Stomach smooth muscle (tissue), 2 donors: ENCODE measurements at regions not wholly inside any gene's neighbourhood (a gene's known extent, or its start where the extent isn't known, plus 50 kb on each side); places are given as distances from the start of the nearest gene placed in this dataset.

Experiments used
- H3K27ac ChIP-seq: one replicate; pipeline ENCODE4 v1.7.0; 2013; ENCODE audit warnings: mild to moderate bottlenecking, low read length, inconsistent platforms
- H3K27me3 ChIP-seq, 2 donors: one replicate each; pipeline ENCODE4 v1.7.0; 2013; ENCODE audit warnings: low read length in 2 of 2; ENCODE audit not compliant: insufficient read depth in 2 of 2, control insufficient read depth in 1 of 2
- H3K36me3 ChIP-seq, 2 donors: one replicate each; pipeline ENCODE4 v1.7.0; 2013; ENCODE audit warnings: low read length in 2 of 2; ENCODE audit not compliant: control insufficient read depth in 2 of 2, insufficient read depth in 2 of 2
- H3K4me1 ChIP-seq: one replicate; pipeline ENCODE4 v1.7.0; 2013; ENCODE audit warnings: low read length; ENCODE audit not compliant: control insufficient read depth, insufficient read depth
- H3K4me3 ChIP-seq, 2 donors: one replicate each; pipeline ENCODE4 v1.7.0; 2013; ENCODE audit warnings: low read length in 2 of 2
- H3K9ac ChIP-seq, 2 donors: one replicate each; pipeline ENCODE4 v1.7.0; 2013; ENCODE audit warnings: low read length in 2 of 2, mild to moderate bottlenecking in 1 of 2
- H3K9me3 ChIP-seq, 2 donors: one replicate each; pipeline ENCODE4 v1.7.0; 2013; ENCODE audit warnings: low read length in 2 of 2; ENCODE audit not compliant: control insufficient read depth in 2 of 2
- donor health status: healthy.
- donor health status: Pancreatic carcinoma.

- H3K9me3 ChIP-seq: no peaks in the 10 kb centered on the region
- no peak overlapping the region for H3K27ac ChIP-seq
- H3K27me3 ChIP-seq: peaks cover 21 to 25% of the 10 kb centered on the region in 2 donors
- no peak overlapping the region for H3K4me3 ChIP-seq
- no peak overlapping the region for H3K9ac ChIP-seq
- no peaks in the 10 kb centered on the region for H3K4me1 ChIP-seq
- no peaks in the 10 kb centered on the region for H3K36me3 ChIP-seq
These were observed 119.4 kb upstream of the PRR20G start for GRCh38 chr3:127407026-127407939.

DNA sequence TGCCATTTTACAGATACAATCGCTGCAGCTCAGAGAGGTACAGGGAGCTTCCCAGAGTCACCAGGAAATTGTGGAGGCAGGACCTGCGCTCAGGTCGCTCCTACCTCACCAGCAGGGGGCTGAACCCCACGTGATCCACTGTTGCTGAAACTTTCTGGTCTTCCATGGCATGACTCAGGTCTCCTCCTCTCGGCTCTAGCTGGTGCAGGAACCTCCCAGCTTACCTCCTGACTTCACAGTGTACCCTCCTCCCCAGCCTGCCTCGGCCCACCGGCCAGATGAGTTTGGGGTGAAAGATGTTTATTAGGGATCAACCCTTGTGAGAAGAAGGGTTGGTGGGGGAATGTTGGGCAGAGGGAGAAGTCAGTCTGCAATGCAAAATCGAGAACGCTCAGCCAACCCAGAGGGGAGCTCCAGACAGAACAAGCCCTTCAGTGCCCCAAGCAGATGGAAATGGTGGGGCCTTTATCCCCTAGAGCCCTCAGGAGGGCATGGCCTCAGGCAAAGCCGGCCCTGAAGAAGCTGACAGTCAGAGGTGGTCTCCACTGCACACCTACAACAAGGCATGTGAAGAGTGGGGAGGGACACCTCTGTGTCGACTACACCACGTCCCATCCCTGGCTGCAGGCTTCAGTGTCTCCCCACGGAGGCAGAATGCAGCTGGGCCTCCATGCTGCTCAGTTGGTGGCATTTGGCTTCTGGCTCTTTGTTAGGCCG, 118.6 kb upstream of the PRR20G start:
- Histone ChIP-seq H3K27me3 (peaks cover 21 to 25% of the 10 kb centered on the region in 2 donors), H3K27ac (no peak overlapping the region), H3K9me3 (no peaks in the 10 kb centered on the region), H3K4me1 (no peaks in the 10 kb centered on the region), H3K9ac (no peak overlapping the region), H3K4me3 (no peak overlapping the region), H3K36me3 (no peaks in the 10 kb centered on the region)

DNA sequence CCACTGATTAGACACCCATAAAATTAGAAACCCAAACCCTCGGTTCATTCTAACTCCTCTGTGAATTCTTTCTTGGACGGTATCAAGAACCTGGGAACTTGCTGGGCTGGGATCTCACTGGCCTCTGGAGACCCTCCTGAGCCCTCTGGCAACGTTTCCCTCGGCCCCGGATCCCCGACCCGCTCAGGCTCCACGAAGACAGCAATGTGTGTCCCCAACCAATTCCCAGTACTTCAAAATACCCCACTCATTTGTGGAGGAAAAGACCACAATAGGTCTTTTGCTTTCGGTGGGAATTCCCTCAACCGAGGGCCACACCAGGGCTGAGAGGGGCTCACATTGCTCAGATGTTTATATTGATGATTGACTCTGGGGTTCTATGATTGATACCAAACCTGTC, 117.9 kb upstream of the PRR20G start:
- Histone ChIP-seq H3K36me3 (no peaks in the 10 kb centered on the region), H3K27me3 (peaks cover 18 to 22% of the 10 kb centered on the region in 2 donors), H3K9ac (no peak overlapping the region), H3K4me1 (no peaks in the 10 kb centered on the region), H3K27ac (no peak overlapping the region), H3K4me3 (no peak overlapping the region), H3K9me3 (no peaks in the 10 kb centered on the region)

- Histone ChIP-seq H3K9ac (no peak overlapping the region), H3K4me1 (no peaks in the 10 kb centered on the region), H3K36me3 (no peaks in the 10 kb centered on the region), H3K27ac (no peak overlapping the region), H3K9me3 (no peaks in the 10 kb centered on the region), H3K27me3 (peaks cover 15 to 17% of the 10 kb centered on the region in 2 donors), H3K4me3 (no peak overlapping the region)
These were observed 117.3 kb upstream of the PRR20G start for GRCh38 chr3:127405010-127405598.

DNA sequence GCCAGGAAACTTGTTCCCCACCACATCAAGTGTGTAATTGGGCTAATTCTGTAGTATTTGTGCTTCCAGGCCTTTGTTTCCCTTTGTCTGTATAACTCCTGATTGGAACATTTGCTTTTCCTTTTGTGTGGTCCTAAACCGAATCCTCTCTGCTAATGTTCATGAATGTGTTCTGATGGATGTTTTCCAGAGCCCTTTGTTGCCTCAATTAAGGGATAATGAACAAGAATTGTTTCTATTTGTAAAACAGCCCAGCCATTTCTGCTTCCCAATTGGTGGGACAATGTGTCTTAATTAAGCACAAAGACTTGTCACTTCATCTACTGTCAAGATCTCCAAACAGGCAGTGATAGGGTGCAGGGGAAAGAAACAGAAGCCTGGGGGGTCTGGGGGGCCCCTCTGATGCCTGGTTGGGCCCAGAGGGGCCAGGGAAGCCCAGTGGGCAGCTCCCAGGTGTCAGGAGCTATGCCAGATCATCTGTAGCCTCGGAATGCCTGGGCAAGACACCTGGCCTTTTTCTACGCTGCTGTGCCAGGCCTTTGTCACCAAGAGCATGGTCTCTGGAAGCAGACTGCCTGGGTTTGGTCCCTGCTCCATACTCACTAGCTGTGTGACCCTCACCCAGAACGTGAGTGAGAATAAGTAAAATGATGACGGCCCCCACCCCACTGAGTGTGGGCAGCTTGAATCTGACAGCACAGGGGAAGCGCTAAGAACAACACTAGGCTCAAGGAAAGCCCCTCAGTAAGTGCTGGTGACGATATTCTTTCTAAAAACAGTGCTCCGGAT, 116.6 kb upstream of the PRR20G start:
- no peak overlapping the region for H3K4me3 ChIP-seq
- H3K27ac ChIP-seq: no peak overlapping the region
- no peaks in the 10 kb centered on the region for H3K4me1 ChIP-seq
- no peaks in the 10 kb centered on the region for H3K36me3 ChIP-seq
- H3K9me3 ChIP-seq: no peaks in the 10 kb centered on the region
- peaks cover 15 to 17% of the 10 kb centered on the region in 2 donors for H3K27me3 ChIP-seq
- H3K9ac ChIP-seq: no peak overlapping the region

DNA sequence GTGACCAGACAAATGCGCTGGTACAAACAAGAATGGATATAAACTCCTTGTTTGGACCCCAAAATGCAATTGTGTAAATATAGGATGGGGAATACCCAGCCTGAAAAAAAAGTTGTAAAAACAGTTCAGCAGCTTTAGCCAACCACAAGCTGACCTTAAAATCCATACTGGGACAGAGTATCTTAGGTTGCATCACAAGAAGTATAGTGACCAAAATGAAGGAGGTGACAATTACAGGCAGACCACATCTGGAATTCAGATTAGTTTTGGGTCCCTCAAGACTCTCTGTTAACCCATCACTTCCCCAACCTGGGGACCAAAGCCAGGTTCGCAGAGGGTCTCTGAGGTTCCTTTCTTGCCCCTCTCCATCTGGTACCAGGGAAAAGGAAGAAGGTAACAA, 115.9 kb upstream of the PRR20G start:
- Histone ChIP-seq H3K9me3 (no peaks in the 10 kb centered on the region), H3K4me1 (no peaks in the 10 kb centered on the region), H3K9ac (no peak overlapping the region), H3K27me3 (peaks cover 10 to 17% of the 10 kb centered on the region in 2 donors), H3K4me3 (no peak overlapping the region), H3K36me3 (no peaks in the 10 kb centered on the region), H3K27ac (no peak overlapping the region)

DNA sequence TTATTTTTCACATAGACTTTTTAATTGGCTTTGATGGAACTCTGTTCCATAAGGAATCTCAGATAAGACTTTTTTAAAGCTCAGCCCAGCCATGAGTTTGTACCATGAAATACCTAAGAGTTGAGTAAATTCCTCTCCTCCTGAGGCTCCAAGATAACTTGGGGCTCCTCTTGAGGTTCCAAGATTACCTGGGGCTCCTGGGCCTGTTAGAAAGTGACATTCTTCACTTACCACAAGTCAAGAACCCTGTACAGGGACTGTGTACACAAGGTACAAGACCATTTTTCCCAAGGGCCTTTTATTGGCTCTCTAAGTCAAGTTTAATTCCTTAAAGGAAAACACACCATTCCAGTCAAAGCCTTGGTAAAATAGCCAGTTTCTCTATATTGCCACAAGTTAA, 111.3 kb upstream of the PRR20G start:
- Histone ChIP-seq H3K27ac (no peak overlapping the region), H3K36me3 (no peaks in the 10 kb centered on the region), H3K27me3 (peaks cover 7 to 11% of the 10 kb centered on the region in 2 donors), H3K9me3 (no peaks in the 10 kb centered on the region), H3K9ac (no peak overlapping the region), H3K4me1 (no peaks in the 10 kb centered on the region), H3K4me3 (no peak overlapping the region)

DNA sequence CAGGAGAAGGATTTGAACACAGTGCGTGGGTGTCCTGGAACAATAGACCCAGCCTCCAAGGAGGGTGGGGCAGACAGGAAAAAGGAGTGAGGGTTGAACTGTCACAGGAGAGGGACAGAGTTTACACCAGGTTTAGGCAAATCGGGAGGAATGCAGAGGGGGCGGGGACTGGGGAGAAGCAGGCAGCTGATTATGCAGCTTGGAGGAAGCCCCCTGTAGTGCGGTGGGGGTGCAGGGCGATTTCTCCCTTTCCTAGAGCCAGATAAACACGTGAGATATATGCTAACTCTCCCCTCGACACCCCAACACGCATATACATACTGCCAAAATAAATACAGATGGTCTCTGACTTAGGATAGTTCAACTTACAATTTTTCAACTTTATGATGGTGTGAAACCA, 108.6 kb upstream of the PRR20G start:
- Histone ChIP-seq H3K27me3 (peaks cover 8 to 11% of the 10 kb centered on the region in 2 donors), H3K36me3 (no peaks in the 10 kb centered on the region)

GRCh38 chr3:127395663-127396355, 108.0 kb upstream of the PRR20G start:
- H3K4me3 ChIP-seq: no peak overlapping the region
- no peaks in the 10 kb centered on the region for H3K4me1 ChIP-seq
- peaks cover 8 to 12% of the 10 kb centered on the region in 2 donors for H3K27me3 ChIP-seq

More for the DNA sequence above, 108.6 kb upstream of the PRR20G start:
- no peak overlapping the region for H3K27ac ChIP-seq
- H3K9me3 ChIP-seq: no peaks in the 10 kb centered on the region
- H3K4me1 ChIP-seq: no peaks in the 10 kb centered on the region
- H3K4me3 ChIP-seq: no peak overlapping the region
- no peak overlapping the region for H3K9ac ChIP-seq

More at GRCh38 chr3:127395663-127396355, 108.0 kb upstream of the PRR20G start:
- no peaks in the 10 kb centered on the region for H3K9me3 ChIP-seq
- no peak overlapping the region for H3K9ac ChIP-seq
- H3K36me3 ChIP-seq: no peaks in the 10 kb centered on the region
- no peak overlapping the region for H3K27ac ChIP-seq
